Breast epithelium (tissue), 3 donors: ENCODE measurements at regions not wholly inside any gene's neighbourhood (a gene's known extent, or its start where the extent isn't known, plus 50 kb on each side); places are given as distances from the start of the nearest gene placed in this dataset.

ENCODE experiments used
- POLR2A ChIP-seq: fragments of 450-650 bp; IDR thresholded peaks from one replicate; pipeline ENCODE4 v1.6.1; 2016; ENCODE audit warnings: antibody characterized with exemption, mild to moderate bottlenecking, moderate library complexity
- TF ChIP-seq, protein P1 (sequence below), 3 donors: fragments of 450-650 bp; IDR thresholded peaks; one replicate each; pipeline ENCODE4 v1.5.1; 2016 to 2017; ENCODE audit warnings: antibody characterized with exemption in 3 of 3, mild to moderate bottlenecking in 3 of 3, moderate library complexity in 3 of 3

DNA sequence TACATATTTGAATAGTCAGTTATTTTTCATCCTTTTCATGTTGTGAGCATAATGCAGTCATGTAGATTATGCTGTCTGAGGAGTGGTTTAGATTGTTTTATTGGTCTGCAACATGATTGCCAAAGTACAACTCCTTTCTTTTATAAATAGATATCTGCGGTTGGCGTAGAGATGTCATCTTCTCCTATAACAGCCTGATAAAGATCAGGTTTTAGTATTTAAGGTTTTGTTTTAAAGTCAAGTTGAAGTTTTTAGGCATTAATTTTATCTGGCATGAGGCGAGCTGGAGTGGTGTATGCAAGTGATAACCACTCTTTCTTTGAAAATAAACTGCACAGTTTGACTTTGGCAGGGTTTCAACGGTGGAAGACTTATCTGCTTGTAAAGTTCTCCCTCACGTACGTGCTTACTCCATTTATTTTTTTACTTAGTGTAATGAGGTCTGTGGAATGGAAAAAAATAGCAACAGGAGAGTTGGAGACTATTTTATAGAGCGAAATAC, 126.3 kb downstream of the FBXO8 start:
- TF ChIP-seq, protein P1, sequence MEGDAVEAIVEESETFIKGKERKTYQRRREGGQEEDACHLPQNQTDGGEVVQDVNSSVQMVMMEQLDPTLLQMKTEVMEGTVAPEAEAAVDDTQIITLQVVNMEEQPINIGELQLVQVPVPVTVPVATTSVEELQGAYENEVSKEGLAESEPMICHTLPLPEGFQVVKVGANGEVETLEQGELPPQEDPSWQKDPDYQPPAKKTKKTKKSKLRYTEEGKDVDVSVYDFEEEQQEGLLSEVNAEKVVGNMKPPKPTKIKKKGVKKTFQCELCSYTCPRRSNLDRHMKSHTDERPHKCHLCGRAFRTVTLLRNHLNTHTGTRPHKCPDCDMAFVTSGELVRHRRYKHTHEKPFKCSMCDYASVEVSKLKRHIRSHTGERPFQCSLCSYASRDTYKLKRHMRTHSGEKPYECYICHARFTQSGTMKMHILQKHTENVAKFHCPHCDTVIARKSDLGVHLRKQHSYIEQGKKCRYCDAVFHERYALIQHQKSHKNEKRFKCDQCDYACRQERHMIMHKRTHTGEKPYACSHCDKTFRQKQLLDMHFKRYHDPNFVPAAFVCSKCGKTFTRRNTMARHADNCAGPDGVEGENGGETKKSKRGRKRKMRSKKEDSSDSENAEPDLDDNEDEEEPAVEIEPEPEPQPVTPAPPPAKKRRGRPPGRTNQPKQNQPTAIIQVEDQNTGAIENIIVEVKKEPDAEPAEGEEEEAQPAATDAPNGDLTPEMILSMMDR (IDR thresholded peaks at IDR 0.05) = no peak
- TF ChIP-seq POLR2A = no peak
